Embryonic facial prominence (tissue), 1 donor: ENCODE measurements at regions not wholly inside any gene's neighbourhood (a gene's known extent, or its start where the extent isn't known, plus 50 kb on each side); places are given as distances from the start of the nearest gene placed in this dataset.
"Not testable (repeated sequence)": the region's sequence is repeated elsewhere in the genome, so short reads cannot be mapped to it uniquely, and the experiment has no call there.

Source experiments
- DNase-seq: peaks from one replicate; pipeline ENCODE4 v3.0.0-alpha.2; 2016; ENCODE audit errors: extremely low spot score

DNA sequence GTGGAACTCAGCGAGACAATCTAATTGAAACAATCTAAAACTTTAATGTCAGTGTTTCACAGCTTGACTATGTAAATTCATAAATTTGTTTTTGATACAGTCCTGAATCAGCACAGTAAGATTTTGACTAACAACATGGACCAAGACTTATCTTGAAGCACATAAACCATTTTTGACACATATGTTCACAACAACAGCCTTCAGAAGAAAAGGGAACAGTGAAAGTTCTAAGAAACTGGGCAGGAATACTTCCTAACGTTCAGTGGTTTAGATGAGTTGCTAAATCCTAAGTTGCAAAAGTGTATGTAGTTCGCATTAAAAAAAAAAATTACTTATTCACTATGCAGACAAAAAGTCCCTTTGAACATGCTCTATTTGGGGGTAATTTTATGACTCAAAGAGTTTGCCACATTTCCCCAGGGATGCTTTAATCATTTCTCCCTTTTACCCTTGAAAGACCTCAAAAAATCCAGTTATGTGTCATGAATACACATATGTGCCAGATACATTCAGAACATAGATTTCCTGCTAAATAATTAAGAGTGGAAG lies 120.2 kb downstream of the MRPL39 start:
- no peak for DNase-seq

DNA sequence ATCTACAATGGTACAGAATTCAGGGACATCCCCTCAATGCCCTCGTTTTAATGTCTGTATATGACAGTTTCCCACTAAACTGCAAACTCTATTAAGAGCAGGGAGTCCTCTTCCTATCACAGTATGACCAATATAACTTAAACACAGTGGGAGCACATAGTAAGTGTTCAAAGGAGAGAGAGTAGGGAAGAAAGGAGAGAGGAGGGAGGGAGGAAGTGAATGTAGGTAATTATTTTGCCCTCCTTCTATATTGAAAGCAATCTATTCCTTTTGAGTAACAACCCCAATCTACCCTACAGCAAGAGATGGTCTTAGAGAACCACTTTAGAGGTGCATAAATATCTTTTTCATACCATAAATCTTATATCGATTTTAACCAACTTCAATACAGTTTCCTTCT lies 121.4 kb downstream of the MRPL39 start:
- DNase-seq: no peak

GRCh38 chr21:25467896-25468295 lies 139.4 kb downstream of the MRPL39 start:
- DNase-seq: no peak

- not testable (repeated sequence) for DNase-seq
These were observed 140.2 kb downstream of the MRPL39 start for GRCh38 chr21:25467071-25467470.

DNA sequence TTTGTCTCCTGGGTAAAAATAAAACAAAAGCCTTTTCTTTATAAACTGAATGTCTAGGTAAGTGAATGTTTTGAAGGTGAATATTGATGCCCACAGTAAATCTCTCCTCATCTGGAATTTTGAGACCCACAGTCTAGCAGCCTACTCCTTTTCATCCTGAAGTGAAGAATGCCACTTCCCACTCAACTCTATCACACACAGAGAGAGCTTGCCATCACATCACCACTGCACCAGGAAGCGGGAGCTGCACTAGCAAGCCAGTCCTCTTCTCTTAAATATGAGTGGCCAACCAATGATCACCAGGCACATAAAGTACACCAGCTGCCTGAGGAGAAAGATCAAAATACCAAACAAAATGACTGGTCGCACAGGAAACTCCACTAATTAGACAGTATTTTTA lies 140.8 kb downstream of the MRPL39 start:
- no peak for DNase-seq

- DNase-seq: no peak
These were observed 142.0 kb downstream of the MRPL39 start for GRCh38 chr21:25465263-25465662.

DNA sequence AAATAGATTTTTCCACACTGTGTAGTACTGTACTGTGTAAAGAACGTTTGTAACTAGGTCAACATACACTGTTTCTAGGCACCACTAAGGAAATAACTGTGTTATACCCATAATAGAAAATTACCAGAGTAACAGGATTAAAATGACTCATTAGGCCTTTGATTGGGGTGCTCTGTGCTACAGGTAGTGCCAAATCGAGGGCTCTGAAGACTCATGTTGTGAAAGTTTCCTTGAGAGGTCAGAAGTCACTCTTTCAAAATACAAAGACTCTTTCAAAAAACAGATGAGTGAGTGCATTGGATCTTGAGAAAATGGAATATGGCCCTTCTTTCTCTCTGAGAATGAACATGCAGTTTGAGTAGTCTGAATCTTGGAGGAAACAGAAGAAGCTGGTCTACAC lies 143.0 kb downstream of the MRPL39 start:
- DNase-seq: no peak

GRCh38 chr21:25462517-25462971 lies 144.7 kb downstream of the MRPL39 start:
- no peak for DNase-seq

- DNase-seq: no peak
These were observed 145.6 kb downstream of the MRPL39 start for GRCh38 chr21:25461725-25462124.

DNA sequence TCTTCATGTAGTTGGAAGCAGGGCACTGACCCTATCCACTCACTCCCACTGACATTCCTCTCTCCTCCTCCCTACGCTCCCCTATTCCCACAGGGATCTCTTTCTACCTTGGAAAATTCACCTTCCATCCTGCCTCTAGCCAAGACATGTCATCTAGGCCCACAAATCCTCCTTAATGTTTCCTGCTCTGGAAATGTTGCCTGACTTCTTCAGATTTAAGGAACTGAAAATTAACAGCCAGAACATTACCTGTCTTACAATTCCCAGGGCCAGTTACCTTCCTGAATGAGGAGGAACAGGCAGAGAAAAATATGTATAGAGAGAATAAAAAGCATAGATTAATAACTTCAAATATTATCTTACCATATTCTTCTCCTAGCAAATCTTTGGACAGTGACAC lies 147.3 kb downstream of the MRPL39 start:
- no peak for DNase-seq

GRCh38 chr21:25459365-25459764 lies 147.9 kb downstream of the MRPL39 start:
- no peak for DNase-seq

DNA sequence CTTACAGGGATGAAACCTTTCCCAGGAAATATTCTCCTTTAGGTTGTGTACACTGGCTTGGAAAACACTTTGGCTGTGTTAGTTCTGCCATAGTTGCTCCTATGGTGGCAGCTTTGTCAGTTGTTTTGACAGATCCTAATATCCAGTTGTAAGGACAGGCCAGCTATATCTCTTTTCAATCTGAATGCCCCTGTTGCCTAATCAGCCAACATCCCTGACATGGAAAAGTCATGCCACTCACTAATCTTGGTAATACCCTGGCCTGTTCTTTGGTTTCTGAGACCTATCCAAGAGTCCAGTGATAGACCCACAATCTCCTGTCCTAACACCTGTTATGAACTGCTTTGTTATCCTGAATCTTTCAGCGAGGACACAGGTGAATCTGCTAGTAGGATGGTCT lies 148.8 kb downstream of the MRPL39 start:
- no peak for DNase-seq

- DNase-seq: no peak
These were observed 149.3 kb downstream of the MRPL39 start for GRCh38 chr21:25457946-25458345.

DNA sequence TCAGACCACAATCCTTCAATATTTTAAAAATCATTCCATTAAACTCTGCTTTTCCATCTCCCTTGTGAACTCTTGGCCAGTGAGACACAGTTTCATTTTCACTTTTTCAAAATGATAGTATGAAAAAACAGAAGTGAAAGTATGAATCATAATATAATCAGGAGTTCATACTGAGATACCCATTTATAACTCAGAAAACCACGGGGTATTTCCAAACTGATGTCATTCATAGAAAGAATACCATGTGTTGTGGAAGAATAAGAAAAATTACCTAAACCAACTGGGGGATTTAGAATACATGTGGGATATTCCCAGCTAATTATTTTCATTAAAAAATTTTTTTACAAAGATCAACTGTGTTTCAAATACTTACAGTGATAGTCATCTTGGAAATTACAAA lies 149.9 kb downstream of the MRPL39 start:
- DNase-seq: no peak

GRCh38 chr21:25456672-25457071 lies 150.6 kb downstream of the MRPL39 start:
- DNase-seq: no peak

DNA sequence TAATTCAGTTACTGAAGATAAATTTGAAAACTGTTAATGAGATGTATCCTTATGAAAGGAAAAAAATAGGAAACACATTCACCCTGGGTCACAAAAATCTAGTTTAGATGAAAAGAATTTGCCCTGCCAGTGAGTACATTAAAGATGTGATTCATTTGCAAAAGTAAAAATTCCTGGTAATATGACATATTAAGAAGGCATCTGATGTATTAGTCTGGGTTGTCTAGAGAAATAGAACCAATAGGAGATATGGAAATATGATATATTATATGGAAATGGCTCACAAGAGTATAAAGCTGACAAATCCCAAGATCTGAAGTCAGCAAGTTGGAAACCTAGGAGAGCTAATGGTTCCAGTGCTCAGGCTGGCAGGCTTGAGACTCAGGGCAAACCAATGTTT lies 153.8 kb downstream of the MRPL39 start:
- DNase-seq: no peak

GRCh38 chr21:25449950-25450349 lies 157.3 kb downstream of the MRPL39 start:
- no peak for DNase-seq

DNA sequence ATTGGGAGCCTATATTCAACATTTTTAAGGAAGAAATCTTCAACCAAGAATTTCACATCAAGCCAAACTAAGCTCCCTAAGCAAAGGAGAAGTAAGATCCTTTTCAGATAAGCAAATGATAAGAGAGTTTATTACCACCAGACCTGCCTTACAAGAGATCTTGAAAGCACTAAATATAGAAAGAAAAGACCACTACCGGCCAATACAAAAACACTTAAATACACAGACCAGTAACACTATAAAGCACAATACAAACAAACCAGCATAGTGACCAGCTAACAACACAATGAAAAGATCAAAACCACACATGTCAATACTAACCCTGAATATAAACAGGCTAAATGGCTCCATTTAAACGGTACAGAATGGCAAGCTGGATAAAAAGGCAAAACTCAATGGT lies 165.4 kb downstream of the MRPL39 start:
- DNase-seq: no peak

DNA sequence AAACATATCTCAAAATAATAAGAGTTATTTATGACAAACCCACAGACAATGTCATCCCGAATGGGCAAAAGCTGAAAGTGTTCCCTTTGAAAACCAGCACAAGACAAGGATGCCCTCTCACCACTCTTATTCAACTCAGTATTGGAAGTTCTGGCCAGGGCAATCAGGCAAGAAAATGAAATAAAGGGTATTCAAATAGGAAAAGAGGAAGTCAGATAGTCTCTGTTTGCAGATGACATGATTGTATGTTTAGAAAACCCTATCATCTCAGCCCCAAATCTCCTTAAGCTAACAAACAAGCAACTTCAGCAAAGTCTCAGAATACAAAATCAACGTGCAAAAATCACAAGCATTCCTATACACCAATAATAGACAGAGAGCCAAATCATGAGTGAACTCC lies 169.8 kb downstream of the MRPL39 start:
- DNase-seq: not testable (repeated sequence)

DNA sequence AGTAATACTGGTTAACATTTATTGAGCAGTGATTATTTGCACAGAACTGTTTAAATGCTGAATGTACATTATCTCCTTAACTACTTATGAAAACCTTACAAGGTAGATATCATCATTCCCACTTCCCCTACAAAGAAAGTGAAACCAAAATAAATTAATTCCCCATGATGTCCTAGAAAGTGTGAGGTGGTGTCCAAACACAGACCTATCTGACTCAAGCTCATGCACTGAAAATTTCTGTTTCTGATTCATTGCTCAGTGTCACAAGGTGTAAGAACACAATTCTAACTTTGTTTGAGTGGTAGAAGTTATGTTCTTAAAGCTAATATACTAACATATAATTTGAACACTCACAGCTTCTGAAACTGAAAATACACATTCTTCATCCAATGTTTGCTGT lies 178.7 kb downstream of the MRPL39 start:
- no peak for DNase-seq

DNA sequence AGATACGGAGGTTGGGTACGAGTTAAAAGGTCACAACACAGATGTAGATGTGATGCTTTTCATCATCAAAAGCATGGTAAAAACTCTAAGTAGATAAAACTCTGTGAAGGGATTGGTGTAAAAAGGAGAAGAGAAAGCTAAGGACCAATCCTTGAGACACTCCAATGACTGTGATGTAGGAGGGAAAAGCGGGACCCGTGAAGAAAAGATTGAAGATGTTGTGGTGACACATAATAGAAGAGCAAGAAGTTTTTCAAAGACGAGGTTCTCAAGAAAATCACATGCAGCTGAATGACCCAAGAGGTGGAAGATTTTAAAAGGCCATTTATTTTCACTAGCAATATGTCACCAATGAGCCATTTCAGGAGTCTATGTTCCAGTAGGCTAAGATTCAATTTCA lies 179.5 kb downstream of the MRPL39 start:
- DNase-seq: no peak

- DNase-seq: no peak
These were observed 180.7 kb downstream of the MRPL39 start for GRCh38 chr21:25426580-25426979.

GRCh38 chr21:25425156-25425555 lies 182.1 kb downstream of the MRPL39 start:
- no peak for DNase-seq

DNA sequence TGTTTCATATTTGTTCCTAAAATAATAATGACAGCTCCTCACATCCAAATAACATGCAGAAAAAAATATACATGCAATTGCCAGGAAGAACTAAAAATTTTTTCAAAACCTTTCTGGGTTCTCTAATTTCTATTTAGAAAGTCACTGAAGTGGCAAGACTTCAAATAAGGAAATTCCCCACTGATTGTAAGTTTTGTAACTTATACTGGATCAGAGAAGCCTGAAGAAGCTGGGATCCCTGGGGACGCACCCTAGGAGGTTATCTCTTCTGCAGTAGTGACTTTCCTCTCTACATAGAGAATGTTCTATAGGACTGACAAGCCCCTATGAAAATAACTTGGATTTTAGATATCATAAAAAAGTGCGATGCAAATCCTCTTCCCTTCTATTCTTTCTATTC lies 182.6 kb downstream of the MRPL39 start:
- DNase-seq: no peak

GRCh38 chr21:25424048-25424447 lies 183.2 kb downstream of the MRPL39 start:
- no peak for DNase-seq
